GM12872 (cell line): ENCODE measurements at regions not wholly inside any gene's neighbourhood (a gene's known extent, or its start where the extent isn't known, plus 50 kb on each side); places are given as distances from the start of the nearest gene placed in this dataset.

Experiments used
- TF ChIP-seq, protein P1 (sequence below): IDR thresholded peaks from 3 replicates; pipeline ENCODE4 v1.5.1; 2011; ENCODE audit warnings: low read depth, mild to moderate bottlenecking, low read length, moderate library complexity; ENCODE audit not compliant: insufficient read depth

DNA sequence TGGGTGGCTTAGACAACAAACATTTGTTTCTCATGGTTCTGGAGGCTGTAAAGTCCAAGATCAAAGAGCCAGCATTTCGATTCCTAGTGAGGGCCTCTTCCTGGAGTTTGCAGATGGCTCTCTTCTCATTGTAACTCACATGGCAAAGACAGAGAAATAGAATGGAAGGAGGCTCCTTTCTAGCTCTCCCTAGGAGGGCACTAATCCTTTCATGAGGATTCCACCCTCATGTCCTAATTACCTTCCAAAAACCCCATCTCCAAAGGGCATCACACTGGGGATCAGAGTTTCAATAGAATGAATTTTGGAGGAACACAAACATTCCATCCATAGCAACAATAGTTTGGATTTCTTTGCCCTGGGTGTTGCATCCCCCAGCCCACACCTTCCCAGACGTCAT lies 247.3 kb downstream of the TTLL7 start:
- TF ChIP-seq, protein P1, sequence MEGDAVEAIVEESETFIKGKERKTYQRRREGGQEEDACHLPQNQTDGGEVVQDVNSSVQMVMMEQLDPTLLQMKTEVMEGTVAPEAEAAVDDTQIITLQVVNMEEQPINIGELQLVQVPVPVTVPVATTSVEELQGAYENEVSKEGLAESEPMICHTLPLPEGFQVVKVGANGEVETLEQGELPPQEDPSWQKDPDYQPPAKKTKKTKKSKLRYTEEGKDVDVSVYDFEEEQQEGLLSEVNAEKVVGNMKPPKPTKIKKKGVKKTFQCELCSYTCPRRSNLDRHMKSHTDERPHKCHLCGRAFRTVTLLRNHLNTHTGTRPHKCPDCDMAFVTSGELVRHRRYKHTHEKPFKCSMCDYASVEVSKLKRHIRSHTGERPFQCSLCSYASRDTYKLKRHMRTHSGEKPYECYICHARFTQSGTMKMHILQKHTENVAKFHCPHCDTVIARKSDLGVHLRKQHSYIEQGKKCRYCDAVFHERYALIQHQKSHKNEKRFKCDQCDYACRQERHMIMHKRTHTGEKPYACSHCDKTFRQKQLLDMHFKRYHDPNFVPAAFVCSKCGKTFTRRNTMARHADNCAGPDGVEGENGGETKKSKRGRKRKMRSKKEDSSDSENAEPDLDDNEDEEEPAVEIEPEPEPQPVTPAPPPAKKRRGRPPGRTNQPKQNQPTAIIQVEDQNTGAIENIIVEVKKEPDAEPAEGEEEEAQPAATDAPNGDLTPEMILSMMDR: no peak

- TF ChIP-seq, protein P1: no peak
These were observed 248.7 kb downstream of the TTLL7 start for GRCh38 chr1:83750201-83750600.

- TF ChIP-seq, protein P1: no peak
These were observed 251.0 kb downstream of the TTLL7 start for GRCh38 chr1:83747853-83748482.

DNA sequence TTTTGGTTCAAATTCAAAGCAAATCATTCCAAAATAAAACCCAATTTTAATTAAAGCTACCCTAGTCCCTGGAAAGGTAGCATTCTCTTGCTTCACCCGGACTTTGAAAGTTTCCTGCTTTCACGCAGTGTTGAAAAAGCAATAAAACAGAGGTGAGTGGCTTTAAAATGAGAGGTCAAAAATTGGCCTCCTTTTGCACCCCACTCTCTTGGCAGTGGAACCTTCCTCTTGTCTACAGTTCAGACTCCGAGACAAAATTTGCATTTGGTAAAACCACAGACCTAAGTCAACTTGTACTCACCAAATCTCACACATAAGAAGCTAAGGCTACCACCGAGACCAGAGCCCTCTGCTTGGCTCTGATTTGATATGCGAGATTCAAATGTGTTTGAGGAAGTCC lies 252.7 kb downstream of the TTLL7 start:
- TF ChIP-seq, protein P1: no peak

GRCh38 chr1:83742446-83742845 lies 256.5 kb downstream of the TTLL7 start:
- TF ChIP-seq, protein P1: no peak

GRCh38 chr1:83741770-83742169 lies 257.2 kb downstream of the TTLL7 start:
- TF ChIP-seq, protein P1: no peak

DNA sequence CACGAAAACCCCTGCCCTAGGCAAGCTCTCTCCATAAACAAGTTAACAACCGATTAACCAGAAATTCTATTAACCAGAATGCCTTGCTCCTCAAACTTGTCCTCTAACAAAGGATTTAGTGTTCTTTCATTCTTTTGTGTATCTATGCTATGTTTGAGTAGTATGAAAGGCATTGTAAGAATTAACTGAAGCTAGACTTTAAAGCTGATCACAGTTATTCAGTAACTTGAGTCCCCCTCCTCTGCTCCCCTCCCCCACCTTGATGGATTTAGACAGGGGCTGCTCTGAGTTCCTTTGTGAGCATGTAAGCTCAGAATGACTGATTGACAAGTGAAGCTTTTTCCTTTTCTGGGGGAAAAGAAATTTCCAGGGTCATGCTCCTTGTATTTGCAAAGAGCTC lies 257.6 kb downstream of the TTLL7 start:
- TF ChIP-seq, protein P1: no peak
